Right kidney (tissue), 1 donor: ENCODE measurements at regions not wholly inside any gene's neighbourhood (a gene's known extent, or its start where the extent isn't known, plus 50 kb on each side); places are given as distances from the start of the nearest gene placed in this dataset.

Experiments used
- DNase-seq: peaks from one replicate; pipeline ENCODE4 v3.0.0-alpha.2; 2016

GRCh38 chr10:60728056-60728455 lies 50.2 kb upstream of the CDK1 start:
- DNase-seq: no peak

- DNase-seq: no peak
These were observed 52.0 kb upstream of the CDK1 start for GRCh38 chr10:60726257-60726656.

- no peak for DNase-seq
These were observed 55.7 kb upstream of the CDK1 start for GRCh38 chr10:60722623-60723022.

- DNase-seq: no peak
These were observed 58.6 kb upstream of the CDK1 start for GRCh38 chr10:60719721-60720120.

GRCh38 chr10:60718886-60719285 lies 59.4 kb upstream of the CDK1 start:
- no peak for DNase-seq

- no peak for DNase-seq
These were observed 60.4 kb upstream of the CDK1 start for GRCh38 chr10:60717852-60718251.

GRCh38 chr10:60714233-60714632 lies 64.0 kb upstream of the CDK1 start:
- no peak for DNase-seq

GRCh38 chr10:60711496-60711895 lies 66.8 kb upstream of the CDK1 start:
- DNase-seq: no peak

- DNase-seq: no peak
These were observed 68.2 kb upstream of the CDK1 start for GRCh38 chr10:60710041-60710440.

GRCh38 chr10:60708666-60709065 lies 69.6 kb upstream of the CDK1 start:
- DNase-seq: no peak

GRCh38 chr10:60707841-60708240 lies 70.4 kb upstream of the CDK1 start:
- DNase-seq: no peak

GRCh38 chr10:60706146-60706545 lies 72.1 kb upstream of the CDK1 start:
- no peak for DNase-seq

GRCh38 chr10:60705376-60705775 lies 72.9 kb upstream of the CDK1 start:
- DNase-seq: no peak

GRCh38 chr10:60704471-60704870 lies 73.8 kb upstream of the CDK1 start:
- DNase-seq: no peak

- no peak for DNase-seq
These were observed 74.8 kb upstream of the CDK1 start for GRCh38 chr10:60703266-60704041.

GRCh38 chr10:60687679-60688078 lies 90.6 kb upstream of the CDK1 start:
- no peak for DNase-seq

- DNase-seq: no peak
These were observed 94.2 kb upstream of the CDK1 start for GRCh38 chr10:60684091-60684490.

GRCh38 chr10:60681103-60681502 lies 97.2 kb upstream of the CDK1 start:
- DNase-seq: no peak

GRCh38 chr10:60679388-60679990 lies 98.8 kb upstream of the CDK1 start:
- DNase-seq: no peak

- no peak for DNase-seq
These were observed 99.3 kb upstream of the CDK1 start for GRCh38 chr10:60678978-60679377.

GRCh38 chr10:60677531-60678129 lies 100.6 kb upstream of the CDK1 start:
- DNase-seq: no peak

- DNase-seq: no peak
These were observed 103.0 kb upstream of the CDK1 start for GRCh38 chr10:60675236-60675635.

GRCh38 chr10:60669501-60669900 lies 108.8 kb upstream of the CDK1 start:
- no peak for DNase-seq

- no peak for DNase-seq
These were observed 112.1 kb upstream of the CDK1 start for GRCh38 chr10:60666221-60666620.
